A549 (cell line): ENCODE measurements at regions not wholly inside any gene's neighbourhood (a gene's known extent, or its start where the extent isn't known, plus 50 kb on each side); places are given as distances from the start of the nearest gene placed in this dataset.

ENCODE experiments used
- ATAC-seq, 2 experiments: fragments of 200-7000 bp in 1 of 2; fragments of >200 bp in 1 of 2; cut with Nextera tagmentation in 1 of 2; cut with Tn5 transposase in 1 of 2; 3 replicates each; pipeline versions ENCODE4 v1.8.0 to v1.9.1; 2018 to 2020; ENCODE audit warnings: mild to moderate bottlenecking in 1 of 2, moderate library complexity in 1 of 2
- CTCF ChIA-PET: fragments of 300-600 bp; sonication (Branson Sonifier 250); formaldehyde crosslinking; extraction: SDS; loops from one replicate; lab custom pipeline; 2021; ENCODE audit warnings: antibody characterized with exemption, inconsistent platforms; lab: Yijun Ruan, JAX
- POLR2A ChIA-PET: fragments of 350-600 bp; formaldehyde crosslinking; extraction: SDS; loops from one replicate; lab custom pipeline; 2021; ENCODE audit warnings: antibody characterized with exemption, inconsistent platforms; lab: Yijun Ruan, JAX
- DNase-seq, 2 experiments: peaks; one replicate each; pipeline versions ENCODE4 v3.0.0 to v3.0.0-alpha.2; 2011 to 2016; ENCODE audit warnings: low read depth in 1 of 2, low spot score in 1 of 2
- FAIRE-seq: peaks from 2 replicates; lab custom pipeline; 2011; peaks lifted over from hg19 to GRCh38; lab: Jason Lieb, UNC
- H3K27ac ChIP-seq, 2 experiments: fragments of >200 bp; sonication (Bioruptor Twin); formaldehyde crosslinking; 3 replicates each; pipeline ENCODE4 v1.5.1; 2016 to 2017
- H3K4me1 ChIP-seq: fragments of >200 bp; sonication (Bioruptor Twin); formaldehyde crosslinking; 3 replicates; pipeline ENCODE4 v1.6.1; 2016
- H3K4me2 ChIP-seq: fragments of >200 bp; sonication (Bioruptor Twin); formaldehyde crosslinking; 3 replicates; pipeline ENCODE4 v1.6.1; 2016
- H3K4me3 ChIP-seq: fragments of >200 bp; sonication (Bioruptor Twin); formaldehyde crosslinking; 3 replicates; pipeline ENCODE4 v1.5.1; 2016
- H3K9me3 ChIP-seq: fragments of >200 bp; sonication (Bioruptor Twin); formaldehyde crosslinking; 3 replicates; pipeline ENCODE4 v1.6.1; 2016
- ATOH8 ChIP-seq: fragments of 250-450 bp; sonication (Bioruptor Pico); IDR thresholded peaks from 2 replicates; pipeline ENCODE4 v1.5.0; 2020; ENCODE audit warnings: low read depth, mild to moderate bottlenecking, moderate library complexity
- E2F6 ChIP-seq: IDR thresholded peaks from 2 replicates; pipeline ENCODE4 v1.6.1; 2012; ENCODE audit warnings: low read depth, borderline replicate concordance
- EHF ChIP-seq: fragments of 250-450 bp; sonication (Bioruptor Pico); IDR thresholded peaks from 2 replicates; pipeline ENCODE4 v1.5.0; 2020; ENCODE audit warnings: mild to moderate bottlenecking
- EP300 ChIP-seq, 2 experiments: fragments of >200 bp; sonication (Bioruptor Twin); formaldehyde crosslinking; IDR thresholded peaks; 2 replicates in 1 of 2; 3 replicates in 1 of 2; pipeline ENCODE4 v1.6.1; 2016 to 2017
- FOSL2 ChIP-seq, 2 experiments: fragments of 450-650 bp in 1 of 2; fragments of >200 bp in 1 of 2; sonication (Bioruptor Twin) in 1 of 2; formaldehyde crosslinking; IDR thresholded peaks; 2 replicates each; pipeline versions ENCODE4 v1.5.0 to v1.6.1; 2016 to 2020; ENCODE audit warnings: mild to moderate bottlenecking in 1 of 2, moderate library complexity in 1 of 2
- FOXS1 ChIP-seq: fragments of 250-450 bp; sonication (Bioruptor Pico); IDR thresholded peaks from 2 replicates; pipeline ENCODE4 v1.5.0; 2020; ENCODE audit warnings: mild to moderate bottlenecking, moderate library complexity
- GATA3 ChIP-seq: IDR thresholded peaks from 2 replicates; pipeline ENCODE4 v1.6.1; 2012; ENCODE audit warnings: borderline replicate concordance
- MAFK ChIP-seq: fragments of 450-650 bp; IDR thresholded peaks from 2 replicates; pipeline ENCODE4 v1.6.1; 2014; ENCODE audit not compliant: partially characterized antibody
- MAZ ChIP-seq: fragments of 150-350 bp; IDR thresholded peaks from 2 replicates; pipeline ENCODE4 v1.6.1; 2014; ENCODE audit warnings: antibody characterized with exemption, low read depth, low read length, borderline replicate concordance
- NFE2L2 ChIP-seq: fragments of 150-350 bp; conservative IDR thresholded peaks from 2 replicates; pipeline ENCODE4 v1.6.1; 2014; ENCODE audit warnings: low read length
- POLR2AphosphoS2 ChIP-seq: conservative IDR thresholded peaks from 2 replicates; pipeline ENCODE4 v1.6.1; 2012; ENCODE audit warnings: low read length, improper control_type of control experiment, inconsistent platforms
- RAD21 ChIP-seq, 2 experiments: fragments of >200 bp in 1 of 2; sonication (Bioruptor Twin) in 1 of 2; formaldehyde crosslinking in 1 of 2; IDR thresholded peaks in 1 of 2; conservative IDR thresholded peaks in 1 of 2; 2 replicates in 1 of 2; 3 replicates in 1 of 2; pipeline ENCODE4 v1.6.1; 2012 to 2018; ENCODE audit warnings: inconsistent platforms in 1 of 2
- REST ChIP-seq: fragments of 200-600 bp; sonication (generic); IDR thresholded peaks from 2 replicates; pipeline ENCODE4 v1.6.1; 2016; ENCODE audit warnings: antibody characterized with exemption, mild to moderate bottlenecking, moderate library complexity
- SMC3 ChIP-seq: fragments of >200 bp; sonication (Bioruptor Twin); formaldehyde crosslinking; IDR thresholded peaks from 3 replicates; pipeline ENCODE4 v1.6.1; 2018; ENCODE audit warnings: inconsistent platforms
- ZFP36 ChIP-seq: fragments of 450-650 bp; IDR thresholded peaks from 2 replicates; pipeline ENCODE4 v1.6.1; 2014; ENCODE audit warnings: borderline replicate concordance; ENCODE audit not compliant: partially characterized antibody
- WGBS: methylation state at CpG from one replicate; pipeline ENCODE4 v1.1.6; 2017; ENCODE audit errors: missing lambda C conversion rate; 5-methylcytosine and 5-hydroxymethylcytosine counted together

- ChIA-PET CTCF (no interaction called here), POLR2A (no interaction called here)
- H3K4me2 ChIP-seq, result peak overlapping the region; percentile 34
- H3K27ac ChIP-seq, result peak overlapping the region in 1 of 2 experiments; percentile 19; a peak in 1 of 6 replicates
- TF ChIP-seq RAD21 (conservative IDR thresholded peaks at IDR 0.05 in 1 of 2, IDR thresholded peaks at IDR 0.05 in 1 of 2) (no peak), REST (no peak), ATOH8 (CRISPR knock-in tag) (no peak), POLR2AphosphoS2 (no peak), NFE2L2 (peak; percentile 95), GATA3 (no peak), MAFK (peak; percentile 96)
- FAIRE-seq (no peak), ATAC-seq (peak in 1 of 2 experiments; percentile 45; a peak in 2 of 6 replicates), DNase-seq (peak in 1 of 2 experiments; percentile 9)
- no peak overlapping the region for H3K4me3 ChIP-seq
- WGBS, result 36% methylated on average over 1 of the region's 1 CpG
- peaks cover 9% of the 10 kb centered on the region; the same call in 2 of the 3 replicates for H3K4me1 ChIP-seq
- H3K9me3 ChIP-seq, result no peaks in the 10 kb centered on the region
Observed at GRCh38 chr2:66771359-66771976, 336.5 kb downstream of the MEIS1 start.

GRCh38 chr2:66772618-66773017 is 337.7 kb downstream of the MEIS1 start:
- H3K27ac ChIP-seq, result no peak overlapping the region
- POLR2A ChIA-PET, result interaction anchor here (0.6 kb wide), 1 partner anchor 228 kb away, joined by 3 read pairs; no protein-coding TSS in a partner anchor
- TF ChIP-seq MAFK (no peak), FOSL2 (IDR thresholded peaks at IDR 0.05) (no peak), FOSL2 (CRISPR knock-in tag; IDR thresholded peaks at IDR 0.05) (no peak), MAZ (no peak), FOXS1 (no peak), E2F6 (no peak), EP300 (IDR thresholded peaks at IDR 0.05) (no peak), REST (no peak), SMC3 (no peak), ZFP36 (no peak), EHF (CRISPR knock-in tag) (no peak)
- no peak overlapping the region for H3K4me2 ChIP-seq
- no peak for FAIRE-seq
- DNase-seq, result no peak
- H3K9me3 ChIP-seq, result no peaks in the 10 kb centered on the region
- no peak for ATAC-seq
- peaks cover 9% of the 10 kb centered on the region; the same call in 2 of the 3 replicates for H3K4me1 ChIP-seq
- CTCF ChIA-PET, result no interaction called here
- WGBS, result 69% methylated on average over 1 of the region's 1 CpG
- no peak overlapping the region for H3K4me3 ChIP-seq
